ENCODE measurements at regions not wholly inside any gene's neighbourhood (a gene's known extent, or its start where the extent isn't known, plus 50 kb on each side); places are given as distances from the start of the nearest gene placed in this dataset.

GRCh38 chr13:22076658-22077057 lies 405.8 kb downstream of the FGF9 start:
- Histone ChIP-seq H3K27ac (ENCODE audit: low read depth, low read length) (no peak overlapping the region), H3K27me3 (ENCODE audit: insufficient read depth, low read length) (no peaks in the 10 kb centered on the region), H3K36me3 (ENCODE audit: insufficient read depth, low read length) (no peaks in the 10 kb centered on the region), H3K4me1 (ENCODE audit: control insufficient read depth, insufficient read depth, low read length, unreplicated experiment) (no peaks in the 10 kb centered on the region), H2AFZ (ENCODE audit: low read length, unreplicated experiment) (no peak overlapping the region), H3K4me3 (ENCODE audit: low read depth, low read length) (no peak overlapping the region), H3K79me2 (ENCODE audit: control insufficient read depth, insufficient read depth, low read length, unreplicated experiment) (no peaks in the 10 kb centered on the region)

- Histone ChIP-seq H3K27ac (ENCODE audit: low read depth, low read length) (no peak overlapping the region), H3K79me2 (ENCODE audit: control insufficient read depth, insufficient read depth, low read length, unreplicated experiment) (no peaks in the 10 kb centered on the region), H3K36me3 (ENCODE audit: insufficient read depth, low read length) (no peaks in the 10 kb centered on the region), H2AFZ (ENCODE audit: low read length, unreplicated experiment) (no peak overlapping the region), H3K4me3 (ENCODE audit: low read depth, low read length) (no peak overlapping the region), H3K27me3 (ENCODE audit: insufficient read depth, low read length) (no peaks in the 10 kb centered on the region), H3K4me1 (ENCODE audit: control insufficient read depth, insufficient read depth, low read length, unreplicated experiment) (no peaks in the 10 kb centered on the region)
Measured at GRCh38 chr13:22077205-22077683, 406.4 kb downstream of the FGF9 start.

GRCh38 chr13:22077764-22078163 lies 406.9 kb downstream of the FGF9 start:
- Histone ChIP-seq H3K4me1 (ENCODE audit: control insufficient read depth, insufficient read depth, low read length, unreplicated experiment) (no peaks in the 10 kb centered on the region), H2AFZ (ENCODE audit: low read length, unreplicated experiment) (no peak overlapping the region), H3K4me3 (ENCODE audit: low read depth, low read length) (no peak overlapping the region), H3K36me3 (ENCODE audit: insufficient read depth, low read length) (no peaks in the 10 kb centered on the region), H3K27me3 (ENCODE audit: insufficient read depth, low read length) (no peaks in the 10 kb centered on the region), H3K79me2 (ENCODE audit: control insufficient read depth, insufficient read depth, low read length, unreplicated experiment) (no peaks in the 10 kb centered on the region), H3K27ac (ENCODE audit: low read depth, low read length) (no peak overlapping the region)

- Histone ChIP-seq H3K4me1 (ENCODE audit: control insufficient read depth, insufficient read depth, low read length, unreplicated experiment) (no peaks in the 10 kb centered on the region), H3K4me3 (ENCODE audit: low read depth, low read length) (no peak overlapping the region), H3K27ac (ENCODE audit: low read depth, low read length) (no peak overlapping the region), H3K27me3 (ENCODE audit: insufficient read depth, low read length) (no peaks in the 10 kb centered on the region), H2AFZ (ENCODE audit: low read length, unreplicated experiment) (no peak overlapping the region), H3K79me2 (ENCODE audit: control insufficient read depth, insufficient read depth, low read length, unreplicated experiment) (no peaks in the 10 kb centered on the region), H3K36me3 (ENCODE audit: insufficient read depth, low read length) (no peaks in the 10 kb centered on the region)
Measured at GRCh38 chr13:22079961-22080360, 409.1 kb downstream of the FGF9 start.

GRCh38 chr13:22080832-22081231 lies 410.0 kb downstream of the FGF9 start:
- Histone ChIP-seq H2AFZ (ENCODE audit: low read length, unreplicated experiment) (no peak overlapping the region), H3K36me3 (ENCODE audit: insufficient read depth, low read length) (no peaks in the 10 kb centered on the region), H3K27ac (ENCODE audit: low read depth, low read length) (no peak overlapping the region), H3K4me1 (ENCODE audit: control insufficient read depth, insufficient read depth, low read length, unreplicated experiment) (no peaks in the 10 kb centered on the region), H3K27me3 (ENCODE audit: insufficient read depth, low read length) (no peaks in the 10 kb centered on the region), H3K79me2 (ENCODE audit: control insufficient read depth, insufficient read depth, low read length, unreplicated experiment) (no peaks in the 10 kb centered on the region), H3K4me3 (ENCODE audit: low read depth, low read length) (no peak overlapping the region)

- Histone ChIP-seq H2AFZ (ENCODE audit: low read length, unreplicated experiment) (no peak overlapping the region), H3K27ac (ENCODE audit: low read depth, low read length) (no peak overlapping the region), H3K4me1 (ENCODE audit: control insufficient read depth, insufficient read depth, low read length, unreplicated experiment) (no peaks in the 10 kb centered on the region), H3K36me3 (ENCODE audit: insufficient read depth, low read length) (no peaks in the 10 kb centered on the region), H3K4me3 (ENCODE audit: low read depth, low read length) (no peak overlapping the region), H3K27me3 (ENCODE audit: insufficient read depth, low read length) (no peaks in the 10 kb centered on the region), H3K79me2 (ENCODE audit: control insufficient read depth, insufficient read depth, low read length, unreplicated experiment) (no peaks in the 10 kb centered on the region)
Measured at GRCh38 chr13:22081430-22081829, 410.6 kb downstream of the FGF9 start.

- Histone ChIP-seq H2AFZ (ENCODE audit: low read length, unreplicated experiment) (no peak overlapping the region), H3K79me2 (ENCODE audit: control insufficient read depth, insufficient read depth, low read length, unreplicated experiment) (no peaks in the 10 kb centered on the region), H3K4me1 (ENCODE audit: control insufficient read depth, insufficient read depth, low read length, unreplicated experiment) (no peaks in the 10 kb centered on the region), H3K4me3 (ENCODE audit: low read depth, low read length) (no peak overlapping the region), H3K27me3 (ENCODE audit: insufficient read depth, low read length) (no peaks in the 10 kb centered on the region), H3K27ac (ENCODE audit: low read depth, low read length) (no peak overlapping the region), H3K36me3 (ENCODE audit: insufficient read depth, low read length) (no peaks in the 10 kb centered on the region)
Measured at GRCh38 chr13:22082030-22082429, 411.2 kb downstream of the FGF9 start.

GRCh38 chr13:22082437-22083100 lies 411.7 kb downstream of the FGF9 start:
- Histone ChIP-seq H3K79me2 (ENCODE audit: control insufficient read depth, insufficient read depth, low read length, unreplicated experiment) (no peaks in the 10 kb centered on the region), H2AFZ (ENCODE audit: low read length, unreplicated experiment) (no peak overlapping the region), H3K27ac (ENCODE audit: low read depth, low read length) (no peak overlapping the region), H3K4me3 (ENCODE audit: low read depth, low read length) (no peak overlapping the region), H3K4me1 (ENCODE audit: control insufficient read depth, insufficient read depth, low read length, unreplicated experiment) (no peaks in the 10 kb centered on the region), H3K27me3 (ENCODE audit: insufficient read depth, low read length) (no peaks in the 10 kb centered on the region), H3K36me3 (ENCODE audit: insufficient read depth, low read length) (no peaks in the 10 kb centered on the region)

- H3K27me3 ChIP-seq (ENCODE audit: insufficient read depth, low read length): no peaks in the 10 kb centered on the region
- H3K4me3 ChIP-seq (ENCODE audit: low read depth, low read length): no peak overlapping the region
- H3K79me2 ChIP-seq (ENCODE audit: control insufficient read depth, insufficient read depth, low read length, unreplicated experiment): no peaks in the 10 kb centered on the region
- H3K4me1 ChIP-seq (ENCODE audit: control insufficient read depth, insufficient read depth, low read length, unreplicated experiment): no peaks in the 10 kb centered on the region
- no peak overlapping the region for H3K27ac ChIP-seq (ENCODE audit: low read depth, low read length)
- H2AFZ ChIP-seq (ENCODE audit: low read length, unreplicated experiment): no peak overlapping the region
- H3K36me3 ChIP-seq (ENCODE audit: insufficient read depth, low read length): no peaks in the 10 kb centered on the region
Measured at GRCh38 chr13:22085001-22085400, 414.1 kb downstream of the FGF9 start.

- no peaks in the 10 kb centered on the region for H3K36me3 ChIP-seq (ENCODE audit: insufficient read depth, low read length)
- H3K4me1 ChIP-seq (ENCODE audit: control insufficient read depth, insufficient read depth, low read length, unreplicated experiment): no peaks in the 10 kb centered on the region
- H2AFZ ChIP-seq (ENCODE audit: low read length, unreplicated experiment): no peak overlapping the region
- no peak overlapping the region for H3K4me3 ChIP-seq (ENCODE audit: low read depth, low read length)
- no peaks in the 10 kb centered on the region for H3K79me2 ChIP-seq (ENCODE audit: control insufficient read depth, insufficient read depth, low read length, unreplicated experiment)
- H3K27ac ChIP-seq (ENCODE audit: low read depth, low read length): no peak overlapping the region
- no peaks in the 10 kb centered on the region for H3K27me3 ChIP-seq (ENCODE audit: insufficient read depth, low read length)
Measured at GRCh38 chr13:22086597-22087330, 415.9 kb downstream of the FGF9 start.

- Histone ChIP-seq H3K4me3 (ENCODE audit: low read depth, low read length) (no peak overlapping the region), H3K4me1 (ENCODE audit: control insufficient read depth, insufficient read depth, low read length, unreplicated experiment) (no peaks in the 10 kb centered on the region), H3K79me2 (ENCODE audit: control insufficient read depth, insufficient read depth, low read length, unreplicated experiment) (no peaks in the 10 kb centered on the region), H2AFZ (ENCODE audit: low read length, unreplicated experiment) (no peak overlapping the region), H3K27me3 (ENCODE audit: insufficient read depth, low read length) (no peaks in the 10 kb centered on the region), H3K27ac (ENCODE audit: low read depth, low read length) (no peak overlapping the region), H3K36me3 (ENCODE audit: insufficient read depth, low read length) (no peaks in the 10 kb centered on the region)
Measured at GRCh38 chr13:22090106-22090505, 419.2 kb downstream of the FGF9 start.
